ENCODE measurements at regions not wholly inside any gene's neighbourhood (a gene's known extent, or its start where the extent isn't known, plus 50 kb on each side); places are given as distances from the start of the nearest gene placed in this dataset.

DNA sequence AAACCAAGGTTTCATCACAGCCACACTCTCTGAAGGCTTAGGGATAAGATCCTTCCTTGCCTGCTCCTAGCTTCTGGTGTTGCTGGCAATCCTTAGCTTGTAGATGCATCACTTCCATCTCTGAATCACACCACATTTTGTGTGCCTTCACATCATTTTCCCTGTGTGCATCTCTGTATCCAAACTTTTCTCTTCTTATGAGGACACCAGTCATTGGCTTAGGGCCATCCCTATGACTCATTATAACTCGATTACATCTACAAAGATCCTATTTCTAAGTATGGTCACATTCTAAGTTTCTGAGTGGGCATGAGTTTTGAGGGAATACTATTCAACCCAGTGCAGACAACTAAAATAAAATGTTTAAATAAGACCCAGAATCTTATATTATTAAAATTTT, 121.7 kb downstream of the C7orf25 start:
- no peak for DNase-seq (ENCODE audit: extremely low spot score)
- Histone ChIP-seq H3K4me1 (ENCODE audit: insufficient read depth) (no peaks in the 10 kb centered on the region), H3K27ac (ENCODE audit: low read depth) (no peak overlapping the region), H3K4me3 (ENCODE audit: low read depth, low read length) (no peak overlapping the region), H3K36me3 (ENCODE audit: insufficient read depth) (no peaks in the 10 kb centered on the region)
- 49% methylated on average over 1 of the region's 1 CpG for WGBS

DNA sequence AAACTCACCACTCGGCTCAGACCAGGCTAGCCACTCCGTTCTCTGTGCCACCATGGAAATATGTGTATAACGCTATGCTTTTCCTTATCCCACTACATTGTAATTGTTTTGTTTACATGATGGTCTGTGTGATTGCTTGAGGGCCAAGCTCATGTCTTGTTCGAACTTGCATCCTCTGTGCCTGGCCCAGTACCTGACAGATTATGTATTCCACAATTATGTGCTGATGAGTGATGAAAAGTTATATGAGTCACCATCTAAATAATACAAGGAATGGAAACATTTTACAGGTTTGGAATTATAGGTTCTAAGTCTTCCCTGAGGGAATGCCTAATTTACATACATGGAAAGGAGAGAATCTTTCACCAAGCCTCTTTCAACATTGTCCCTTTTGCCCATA, 137.4 kb downstream of the C7orf25 start:
- WGBS = 80% methylated on average over 4 of the region's 4 CpGs
- DNase-seq (ENCODE audit: extremely low spot score) = no peak
- Histone ChIP-seq H3K4me3 (ENCODE audit: low read depth, low read length) (no peak overlapping the region), H3K36me3 (ENCODE audit: insufficient read depth) (no peaks in the 10 kb centered on the region), H3K27ac (ENCODE audit: low read depth) (no peak overlapping the region), H3K4me1 (ENCODE audit: insufficient read depth) (no peaks in the 10 kb centered on the region)

DNA sequence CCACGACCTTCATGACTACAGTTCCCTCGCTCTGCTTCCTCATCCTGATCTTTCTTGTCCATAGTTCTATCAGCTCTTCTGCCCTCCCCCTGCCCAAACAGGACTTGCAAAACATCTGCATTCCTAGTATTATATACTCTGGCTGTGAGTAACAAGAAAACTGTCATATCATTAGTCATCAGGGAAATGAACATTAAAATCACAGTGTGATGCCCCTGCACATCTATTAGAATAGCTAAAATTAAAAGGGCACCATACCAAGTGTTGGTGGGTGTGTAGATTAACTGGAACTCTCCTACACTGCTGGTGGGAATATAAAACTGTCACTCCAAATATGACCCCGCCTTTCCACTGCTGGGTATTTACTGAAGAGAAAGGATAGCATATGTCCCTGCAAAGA, 141.8 kb downstream of the C7orf25 start:
- Histone ChIP-seq H3K4me3 (ENCODE audit: low read depth, low read length) (no peak overlapping the region), H3K27ac (ENCODE audit: low read depth) (no peak overlapping the region), H3K36me3 (ENCODE audit: insufficient read depth) (no peaks in the 10 kb centered on the region), H3K4me1 (ENCODE audit: insufficient read depth) (no peaks in the 10 kb centered on the region)
- DNase-seq (ENCODE audit: extremely low spot score) = no peak
- WGBS = 93% methylated on average over 3 of the region's 3 CpGs

DNA sequence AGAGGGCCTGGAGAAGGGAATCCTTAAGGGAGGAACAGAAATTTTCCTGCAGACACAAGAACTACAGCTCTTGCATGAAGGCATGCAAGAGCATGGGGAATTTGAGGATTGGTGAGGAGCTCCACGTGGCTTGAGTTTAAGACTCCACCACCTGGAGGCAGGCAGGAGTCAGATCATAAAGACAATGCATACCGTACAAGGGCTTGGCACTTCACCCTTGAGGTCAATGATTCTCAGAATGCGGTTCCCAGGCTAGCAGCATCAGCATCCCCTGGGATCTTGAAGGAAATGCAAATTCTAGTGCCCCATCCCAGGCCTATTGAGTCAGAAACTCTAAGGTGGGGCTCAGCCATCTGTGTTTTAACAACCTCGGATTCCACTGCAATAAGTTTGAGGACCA, 143.8 kb downstream of the C7orf25 start:
- DNase-seq (ENCODE audit: extremely low spot score) = no peak
- no peak overlapping the region for H3K27ac ChIP-seq (ENCODE audit: low read depth)
- WGBS = 82% methylated on average over 4 of the region's 4 CpGs
- H3K36me3 ChIP-seq (ENCODE audit: insufficient read depth) = no peaks in the 10 kb centered on the region
- H3K4me1 ChIP-seq (ENCODE audit: insufficient read depth) = no peaks in the 10 kb centered on the region
- no peak overlapping the region for H3K4me3 ChIP-seq (ENCODE audit: low read depth, low read length)

DNA sequence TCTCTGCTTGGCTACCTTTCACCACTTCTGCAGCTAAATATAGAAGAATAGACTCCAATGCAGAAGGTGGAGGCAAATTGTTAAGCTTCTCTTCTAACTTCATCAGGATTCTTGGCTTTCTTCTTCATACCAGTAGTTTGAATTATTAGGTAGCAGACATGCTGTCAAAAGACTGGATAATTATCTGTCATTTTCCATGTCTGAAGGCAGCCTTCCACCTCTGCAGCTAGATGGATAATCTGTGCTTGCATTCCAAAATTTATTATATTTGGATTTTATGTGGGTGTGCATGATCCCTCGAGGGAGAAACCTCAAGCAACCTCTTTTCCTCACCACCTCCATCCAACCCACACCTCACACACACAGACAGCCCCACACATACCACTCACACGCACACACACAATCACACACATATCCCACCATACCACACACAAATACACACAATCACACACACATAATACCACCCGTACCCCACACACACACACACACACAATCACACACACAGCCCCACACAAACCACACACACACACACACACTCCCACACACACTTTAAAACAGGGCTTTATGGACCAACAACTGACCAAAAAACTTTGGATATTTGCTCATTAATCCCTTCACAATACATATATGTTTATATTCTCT, 145.0 kb downstream of the C7orf25 start:
- Histone ChIP-seq H3K27ac (ENCODE audit: low read depth) (no peak overlapping the region), H3K4me3 (ENCODE audit: low read depth, low read length) (no peak overlapping the region), H3K4me1 (ENCODE audit: insufficient read depth) (no peaks in the 10 kb centered on the region), H3K36me3 (ENCODE audit: insufficient read depth) (no peaks in the 10 kb centered on the region)
- DNase-seq (ENCODE audit: extremely low spot score) = no peak
- WGBS = 53% methylated on average over 3 of the region's 3 CpGs

DNA sequence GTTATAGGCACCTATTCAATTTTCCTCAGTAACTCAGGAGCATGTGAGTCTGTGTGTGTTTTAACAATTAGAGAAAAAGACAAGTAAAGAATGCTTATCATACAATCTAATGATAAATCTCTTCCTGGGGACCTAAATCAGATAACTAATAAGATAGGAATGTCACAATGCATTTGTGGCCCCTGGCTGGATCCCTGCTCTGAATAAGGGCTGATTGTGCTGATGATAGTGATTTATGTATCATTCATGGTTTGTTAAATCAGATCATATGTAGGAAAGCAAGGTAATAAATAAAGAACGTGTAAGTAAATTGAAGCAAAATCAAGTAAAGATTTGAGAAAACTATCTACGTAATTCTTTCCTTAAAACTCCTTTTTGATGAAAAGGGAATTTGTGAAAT, 145.9 kb downstream of the C7orf25 start:
- H3K4me1 ChIP-seq (ENCODE audit: insufficient read depth) = no peaks in the 10 kb centered on the region
- no peaks in the 10 kb centered on the region for H3K36me3 ChIP-seq (ENCODE audit: insufficient read depth)
- no peak overlapping the region for H3K4me3 ChIP-seq (ENCODE audit: low read depth, low read length)
- no peak overlapping the region for H3K27ac ChIP-seq (ENCODE audit: low read depth)
- DNase-seq (ENCODE audit: extremely low spot score) = no peak
- 87% methylated on average over 2 of the region's 2 CpGs for WGBS

DNA sequence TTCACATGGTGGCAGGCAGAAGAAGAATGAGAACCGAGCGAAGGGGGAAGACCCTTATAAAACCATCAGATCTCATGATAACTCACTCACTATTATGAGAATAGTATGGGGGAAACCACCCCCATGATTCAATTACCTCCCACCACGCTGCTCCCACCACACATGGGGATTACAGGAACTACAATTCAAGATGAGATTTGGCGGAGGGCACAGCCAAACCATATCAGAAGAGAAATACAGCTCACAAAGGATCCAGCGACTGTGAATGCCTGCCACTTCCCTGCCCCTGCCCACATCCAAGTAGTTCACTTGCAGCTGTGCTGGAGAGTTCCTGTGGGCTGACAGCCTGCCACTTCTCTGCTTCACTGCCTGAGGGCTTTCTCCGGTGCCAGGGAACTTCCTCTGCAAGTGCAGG, 148.7 kb downstream of the C7orf25 start:
- Histone ChIP-seq H3K4me3 (ENCODE audit: low read depth, low read length) (no peak overlapping the region), H3K27ac (ENCODE audit: low read depth) (no peak overlapping the region), H3K4me1 (ENCODE audit: insufficient read depth) (no peaks in the 10 kb centered on the region), H3K36me3 (ENCODE audit: insufficient read depth) (no peaks in the 10 kb centered on the region)
- no peak for DNase-seq (ENCODE audit: extremely low spot score)
- 79% methylated on average over 6 of the region's 6 CpGs for WGBS

DNA sequence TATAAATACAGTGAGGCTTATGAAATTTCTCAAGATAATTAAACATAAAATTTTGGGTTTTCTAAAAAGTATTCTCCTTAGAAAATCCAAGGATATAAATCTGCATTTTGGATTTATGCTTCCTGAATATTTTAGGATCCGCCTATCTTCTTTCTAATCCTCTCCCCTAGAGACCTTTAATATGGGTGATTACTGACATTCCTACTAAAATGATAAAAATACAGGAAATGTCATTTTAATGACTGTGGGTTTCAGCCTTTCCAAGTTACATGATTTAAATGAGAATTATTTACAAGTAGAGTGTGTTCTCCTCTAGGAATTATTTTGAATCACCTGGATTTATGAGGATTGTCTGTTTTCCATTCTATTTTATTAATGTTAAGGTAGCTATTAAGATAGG, 150.4 kb downstream of the C7orf25 start:
- H3K27ac ChIP-seq (ENCODE audit: low read depth) = no peak overlapping the region
- no peak for DNase-seq (ENCODE audit: extremely low spot score)
- no peaks in the 10 kb centered on the region for H3K36me3 ChIP-seq (ENCODE audit: insufficient read depth)
- 72% methylated on average over 1 of the region's 1 CpG for WGBS
- no peaks in the 10 kb centered on the region for H3K4me1 ChIP-seq (ENCODE audit: insufficient read depth)
- no peak overlapping the region for H3K4me3 ChIP-seq (ENCODE audit: low read depth, low read length)

DNA sequence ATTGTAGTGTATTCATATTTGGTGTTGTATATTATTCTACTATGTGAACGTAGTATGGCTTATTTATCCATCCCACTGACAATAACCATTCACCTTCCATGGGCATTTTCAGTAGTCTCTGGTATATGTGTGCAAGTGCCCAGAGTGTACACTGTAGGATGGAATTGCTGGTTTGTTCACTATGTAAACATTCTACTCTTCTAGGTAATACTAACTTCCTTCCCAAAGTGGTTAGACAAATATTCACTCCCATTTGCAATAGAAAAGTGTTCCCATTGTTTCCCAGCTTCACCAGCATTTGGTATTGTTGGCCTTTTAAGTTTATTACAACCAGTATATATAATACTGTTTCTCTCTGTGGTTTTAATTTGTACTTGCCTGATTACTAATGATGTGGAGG, 153.7 kb downstream of the C7orf25 start:
- Histone ChIP-seq H3K27ac (ENCODE audit: low read depth) (no peak overlapping the region), H3K4me3 (ENCODE audit: low read depth, low read length) (no peak overlapping the region), H3K36me3 (ENCODE audit: insufficient read depth) (no peaks in the 10 kb centered on the region), H3K4me1 (ENCODE audit: insufficient read depth) (no peaks in the 10 kb centered on the region)
- no peak for DNase-seq (ENCODE audit: extremely low spot score)
- WGBS = 76% methylated on average over 1 of the region's 1 CpG

DNA sequence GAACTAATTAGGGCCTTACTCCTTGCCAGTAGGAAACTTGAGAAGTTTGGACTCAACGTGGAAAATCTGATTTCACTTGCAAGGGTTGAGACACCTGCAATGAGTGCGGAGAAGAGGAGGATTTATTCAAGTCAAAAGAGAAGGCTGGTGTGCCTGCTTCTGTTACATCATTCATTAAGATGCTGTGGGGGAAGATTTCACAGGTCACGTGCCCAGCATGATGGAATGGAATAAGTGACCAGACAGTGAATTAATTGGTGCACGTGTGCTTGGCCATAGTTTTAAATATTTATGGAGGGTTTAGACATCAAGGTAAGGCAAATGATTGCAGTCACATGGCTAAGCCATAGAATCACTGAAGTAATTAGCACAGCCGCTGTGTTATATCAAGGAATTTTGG, 155.0 kb downstream of the C7orf25 start:
- 84% methylated on average over 5 of the region's 5 CpGs for WGBS

DNA sequence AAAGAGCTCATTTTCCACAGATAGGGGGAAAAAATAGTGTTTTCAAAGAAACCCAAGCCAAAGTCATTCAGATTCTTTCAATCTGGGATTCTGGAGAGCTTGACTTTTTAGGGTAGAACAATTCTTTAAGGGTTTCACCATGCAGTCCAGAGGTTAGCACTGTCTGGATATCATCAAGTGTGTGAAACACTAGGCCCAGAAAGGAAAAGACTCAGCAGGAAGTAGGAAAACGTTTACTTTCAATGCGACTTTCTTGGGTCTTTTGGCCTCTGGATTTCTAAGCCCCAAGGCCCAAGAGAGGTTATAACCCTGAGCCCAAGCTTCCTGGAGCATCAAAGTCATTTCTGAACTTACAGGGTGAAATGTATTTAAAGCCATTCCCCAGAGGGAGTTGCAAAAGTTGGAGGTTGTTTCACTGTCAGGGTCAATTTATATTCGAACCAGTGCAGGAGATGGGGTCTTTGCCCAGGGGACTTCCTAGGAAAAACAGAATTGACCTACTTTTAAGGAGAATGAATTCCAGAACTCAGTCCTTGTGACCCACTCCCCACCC, 158.0 kb downstream of the C7orf25 start:
- Histone ChIP-seq H3K4me1 (ENCODE audit: insufficient read depth) (no peaks in the 10 kb centered on the region), H3K4me3 (ENCODE audit: low read depth, low read length) (no peak overlapping the region), H3K36me3 (ENCODE audit: insufficient read depth) (no peaks in the 10 kb centered on the region), H3K27ac (ENCODE audit: low read depth) (no peak overlapping the region)
- 42% methylated on average over 3 of the region's 3 CpGs for WGBS
- DNase-seq (ENCODE audit: extremely low spot score) = no peak

More for the DNA sequence above, 155.0 kb downstream of the C7orf25 start:
- no peaks in the 10 kb centered on the region for H3K4me1 ChIP-seq (ENCODE audit: insufficient read depth)
- H3K27ac ChIP-seq (ENCODE audit: low read depth) = no peak overlapping the region
- no peak for DNase-seq (ENCODE audit: extremely low spot score)
- H3K4me3 ChIP-seq (ENCODE audit: low read depth, low read length) = no peak overlapping the region
- no peaks in the 10 kb centered on the region for H3K36me3 ChIP-seq (ENCODE audit: insufficient read depth)

DNA sequence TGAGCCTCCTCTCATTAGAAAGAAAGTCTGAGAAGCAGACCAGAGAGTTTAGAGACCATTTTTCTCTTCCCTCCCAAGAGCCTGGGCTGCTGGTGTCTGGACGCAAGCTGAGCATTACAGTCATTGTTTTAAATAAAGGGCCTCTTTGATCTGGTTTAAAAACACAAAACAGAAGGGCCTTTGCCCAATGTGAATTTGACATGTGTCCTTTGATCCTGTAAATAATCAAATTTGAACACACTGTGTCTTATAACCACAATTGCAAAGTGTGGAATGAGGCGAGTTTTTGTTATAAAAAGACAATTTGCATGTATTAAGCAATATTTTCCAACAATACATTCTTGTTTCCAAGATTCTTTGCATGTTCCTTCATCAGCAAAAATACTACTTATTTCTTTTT, 158.5 kb downstream of the C7orf25 start:
- H3K36me3 ChIP-seq (ENCODE audit: insufficient read depth) = no peaks in the 10 kb centered on the region
- H3K4me3 ChIP-seq (ENCODE audit: low read depth, low read length) = no peak overlapping the region
- DNase-seq (ENCODE audit: extremely low spot score) = no peak
- 83% methylated on average over 2 of the region's 2 CpGs for WGBS
- H3K4me1 ChIP-seq (ENCODE audit: insufficient read depth) = no peaks in the 10 kb centered on the region
- H3K27ac ChIP-seq (ENCODE audit: low read depth) = no peak overlapping the region

DNA sequence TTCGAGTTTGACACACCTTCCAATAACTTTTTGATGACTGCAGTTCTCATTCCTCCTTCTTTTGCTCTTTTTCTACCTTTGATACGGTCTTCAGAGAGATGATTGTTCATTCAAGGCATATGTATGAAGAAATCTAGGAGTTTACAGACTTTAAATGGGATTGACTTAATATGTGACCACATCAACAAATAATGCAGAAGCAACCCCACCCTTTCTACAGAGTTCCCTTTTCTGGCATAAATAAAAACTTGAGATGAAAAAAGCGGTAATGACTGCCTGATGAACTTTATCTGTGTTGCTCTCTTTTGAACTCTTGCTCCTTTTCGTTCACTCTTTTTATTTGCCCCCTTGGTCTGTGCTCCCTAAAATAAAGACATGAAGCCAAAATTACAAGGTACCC, 161.7 kb downstream of the C7orf25 start:
- WGBS = 78% methylated on average over 4 of the region's 4 CpGs
- H3K36me3 ChIP-seq (ENCODE audit: insufficient read depth) = no peaks in the 10 kb centered on the region
- H3K4me3 ChIP-seq (ENCODE audit: low read depth, low read length) = no peak overlapping the region
- no peaks in the 10 kb centered on the region for H3K4me1 ChIP-seq (ENCODE audit: insufficient read depth)
- DNase-seq (ENCODE audit: extremely low spot score) = no peak
- no peak overlapping the region for H3K27ac ChIP-seq (ENCODE audit: low read depth)

DNA sequence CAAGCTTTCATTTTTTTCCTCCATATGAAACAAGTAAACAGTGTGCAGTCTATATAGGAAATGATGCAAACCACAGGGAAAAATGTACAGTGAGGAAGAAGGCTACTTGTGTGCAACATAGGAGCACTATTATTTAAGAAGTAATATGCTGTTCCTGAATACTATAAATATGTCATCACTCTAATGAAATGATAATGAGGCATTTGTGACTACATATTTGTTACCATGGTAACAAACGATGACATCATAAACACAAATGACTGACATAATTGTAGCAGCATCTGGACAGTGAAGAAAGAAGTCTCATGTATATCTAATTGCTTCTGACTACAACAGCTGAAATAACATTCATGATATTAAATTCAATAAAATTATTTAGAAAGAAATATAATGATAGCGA, 164.8 kb downstream of the C7orf25 start:
- Histone ChIP-seq H3K36me3 (ENCODE audit: insufficient read depth) (no peaks in the 10 kb centered on the region), H3K4me3 (ENCODE audit: low read depth, low read length) (no peak overlapping the region), H3K4me1 (ENCODE audit: insufficient read depth) (no peaks in the 10 kb centered on the region), H3K27ac (ENCODE audit: low read depth) (no peak overlapping the region)
- 70% methylated on average over 2 of the region's 2 CpGs for WGBS
- DNase-seq (ENCODE audit: extremely low spot score) = no peak

DNA sequence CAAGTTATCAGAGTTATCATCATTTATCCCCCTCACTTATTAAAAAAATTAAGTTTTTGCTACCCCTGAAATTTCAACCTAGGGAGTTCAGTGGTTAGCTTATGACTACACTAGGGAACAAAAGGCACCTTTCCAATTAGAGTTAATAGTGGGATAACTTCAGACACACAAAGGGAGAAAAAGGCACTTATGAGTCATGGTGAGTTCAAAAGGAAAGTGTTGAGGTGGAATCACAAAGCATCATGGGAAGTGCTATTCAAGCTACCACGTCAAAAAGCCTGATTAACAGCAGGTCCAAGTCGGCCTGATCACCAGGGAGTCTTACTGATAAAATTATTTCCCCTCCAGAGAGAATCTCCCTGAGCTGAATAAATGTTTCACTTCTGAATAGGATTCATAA, 165.7 kb downstream of the C7orf25 start:
- 58% methylated on average over 2 of the region's 2 CpGs for WGBS
- Histone ChIP-seq H3K36me3 (ENCODE audit: insufficient read depth) (no peaks in the 10 kb centered on the region), H3K4me3 (ENCODE audit: low read depth, low read length) (no peak overlapping the region), H3K27ac (ENCODE audit: low read depth) (no peak overlapping the region), H3K4me1 (ENCODE audit: insufficient read depth) (no peaks in the 10 kb centered on the region)
- DNase-seq (ENCODE audit: extremely low spot score) = no peak

Measured in urinary bladder (tissue), 3 donors.